ENCODE measurements at regions not wholly inside any gene's neighbourhood (a gene's known extent, or its start where the extent isn't known, plus 50 kb on each side); places are given as distances from the start of the nearest gene placed in this dataset.

DNA sequence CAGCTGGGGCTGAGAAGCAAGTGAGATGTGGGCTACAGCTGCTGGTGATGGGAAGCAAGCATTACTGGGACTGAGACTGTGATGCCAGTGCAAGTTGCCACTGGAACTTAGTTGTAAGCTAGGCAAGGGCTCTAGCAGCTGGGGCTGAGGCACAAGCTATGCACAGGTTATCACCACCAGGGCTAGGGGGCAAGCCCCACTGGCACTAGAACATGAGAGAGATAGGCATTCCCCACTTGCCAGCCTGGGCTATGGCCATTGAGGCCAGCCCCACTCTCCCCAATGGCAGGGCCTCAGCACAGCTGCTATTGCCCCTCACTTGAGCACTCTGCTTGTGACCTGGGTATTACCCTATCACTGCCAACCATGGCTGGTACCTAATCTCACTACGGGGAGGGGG, 130.8 kb upstream of the SMIM31 start:
- no peaks in the 10 kb centered on the region for H3K4me1 ChIP-seq (ENCODE audit: low read length)
- H4K20me1 ChIP-seq (ENCODE audit: insufficient read depth, low read length), result no peaks in the 10 kb centered on the region
- H3K4me2 ChIP-seq (ENCODE audit: low read depth, low read length), result no peak overlapping the region
- H3K36me3 ChIP-seq (replicated peaks; ENCODE audit: insufficient read depth, low read length), result no peaks in the 10 kb centered on the region
- no peaks in the 10 kb centered on the region for H3K27me3 ChIP-seq (replicated peaks; ENCODE audit: insufficient read depth, low read length)
- no peak overlapping the region for H3K9ac ChIP-seq (ENCODE audit: low read length)
- H3K9me2 ChIP-seq (replicated peaks; ENCODE audit: insufficient read depth, low read length), result no peaks in the 10 kb centered on the region
- no peak overlapping the region for H3K27ac ChIP-seq (ENCODE audit: low read length)
- no peaks in the 10 kb centered on the region for H3F3A ChIP-seq (ENCODE audit: insufficient read depth, low read length)
- H2AFZ ChIP-seq (ENCODE audit: low read length), result no peak overlapping the region
- no peak overlapping the region for H3K4me3 ChIP-seq (ENCODE audit: low read length)
- no peak for DNase-seq
- TF ChIP-seq EZH2 (optimal IDR thresholded peaks at IDR 0.05; ENCODE audit: low read depth, low read length), result no peak
- TF ChIP-seq, protein P1, sequence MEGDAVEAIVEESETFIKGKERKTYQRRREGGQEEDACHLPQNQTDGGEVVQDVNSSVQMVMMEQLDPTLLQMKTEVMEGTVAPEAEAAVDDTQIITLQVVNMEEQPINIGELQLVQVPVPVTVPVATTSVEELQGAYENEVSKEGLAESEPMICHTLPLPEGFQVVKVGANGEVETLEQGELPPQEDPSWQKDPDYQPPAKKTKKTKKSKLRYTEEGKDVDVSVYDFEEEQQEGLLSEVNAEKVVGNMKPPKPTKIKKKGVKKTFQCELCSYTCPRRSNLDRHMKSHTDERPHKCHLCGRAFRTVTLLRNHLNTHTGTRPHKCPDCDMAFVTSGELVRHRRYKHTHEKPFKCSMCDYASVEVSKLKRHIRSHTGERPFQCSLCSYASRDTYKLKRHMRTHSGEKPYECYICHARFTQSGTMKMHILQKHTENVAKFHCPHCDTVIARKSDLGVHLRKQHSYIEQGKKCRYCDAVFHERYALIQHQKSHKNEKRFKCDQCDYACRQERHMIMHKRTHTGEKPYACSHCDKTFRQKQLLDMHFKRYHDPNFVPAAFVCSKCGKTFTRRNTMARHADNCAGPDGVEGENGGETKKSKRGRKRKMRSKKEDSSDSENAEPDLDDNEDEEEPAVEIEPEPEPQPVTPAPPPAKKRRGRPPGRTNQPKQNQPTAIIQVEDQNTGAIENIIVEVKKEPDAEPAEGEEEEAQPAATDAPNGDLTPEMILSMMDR (IDR thresholded peaks at IDR 0.05; ENCODE audit: low read length), result no peak
- no peak for TF ChIP-seq EZH2phosphoT487 (IDR thresholded peaks at IDR 0.05; ENCODE audit: low read length)
- no peaks in the 10 kb centered on the region for H3K9me3 ChIP-seq (replicated peaks; ENCODE audit: insufficient read depth, low read length)
- H3K79me2 ChIP-seq (ENCODE audit: low read length), result no peaks in the 10 kb centered on the region

DNA sequence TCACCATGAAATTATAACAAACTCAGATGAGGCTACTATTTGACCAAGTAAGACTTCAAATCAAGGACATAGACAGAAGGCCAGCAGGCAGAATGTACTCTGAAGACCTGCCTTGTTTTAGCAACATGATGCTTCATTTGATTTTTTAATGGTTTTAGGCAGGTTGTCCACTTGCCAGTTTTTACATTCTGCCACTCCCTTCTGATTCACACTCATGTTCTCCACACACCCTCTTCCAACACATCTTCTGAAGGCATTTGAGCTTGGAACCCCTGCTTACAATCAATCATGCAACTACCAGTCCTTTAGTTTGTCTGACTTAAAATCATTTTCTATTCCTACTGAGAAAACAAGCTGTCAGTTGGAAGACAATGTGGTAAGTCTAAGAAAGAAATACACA, 114.9 kb upstream of the SMIM31 start:
- no peaks in the 10 kb centered on the region for H3K36me3 ChIP-seq (replicated peaks; ENCODE audit: insufficient read depth, low read length)
- no peaks in the 10 kb centered on the region for H3K9me3 ChIP-seq (replicated peaks; ENCODE audit: insufficient read depth, low read length)
- DNase-seq, result no peak
- no peak overlapping the region for H3K9ac ChIP-seq (ENCODE audit: low read length)
- no peaks in the 10 kb centered on the region for H4K20me1 ChIP-seq (ENCODE audit: insufficient read depth, low read length)
- no peak overlapping the region for H3K27ac ChIP-seq (ENCODE audit: low read length)
- no peaks in the 10 kb centered on the region for H3K79me2 ChIP-seq (ENCODE audit: low read length)
- H3K4me2 ChIP-seq (ENCODE audit: low read depth, low read length), result no peak overlapping the region
- no peaks in the 10 kb centered on the region for H3K4me1 ChIP-seq (ENCODE audit: low read length)
- no peaks in the 10 kb centered on the region for H3F3A ChIP-seq (ENCODE audit: insufficient read depth, low read length)
- H2AFZ ChIP-seq (ENCODE audit: low read length), result no peak overlapping the region
- no peak overlapping the region for H3K4me3 ChIP-seq (ENCODE audit: low read length)
- no peaks in the 10 kb centered on the region for H3K9me2 ChIP-seq (replicated peaks; ENCODE audit: insufficient read depth, low read length)
- TF ChIP-seq EZH2 (optimal IDR thresholded peaks at IDR 0.05; ENCODE audit: low read depth, low read length) (no peak), EZH2phosphoT487 (IDR thresholded peaks at IDR 0.05; ENCODE audit: low read length) (no peak)
- TF ChIP-seq, protein P1 (IDR thresholded peaks at IDR 0.05; ENCODE audit: low read length), result no peak
- H3K27me3 ChIP-seq (replicated peaks; ENCODE audit: insufficient read depth, low read length), result no peaks in the 10 kb centered on the region

DNA sequence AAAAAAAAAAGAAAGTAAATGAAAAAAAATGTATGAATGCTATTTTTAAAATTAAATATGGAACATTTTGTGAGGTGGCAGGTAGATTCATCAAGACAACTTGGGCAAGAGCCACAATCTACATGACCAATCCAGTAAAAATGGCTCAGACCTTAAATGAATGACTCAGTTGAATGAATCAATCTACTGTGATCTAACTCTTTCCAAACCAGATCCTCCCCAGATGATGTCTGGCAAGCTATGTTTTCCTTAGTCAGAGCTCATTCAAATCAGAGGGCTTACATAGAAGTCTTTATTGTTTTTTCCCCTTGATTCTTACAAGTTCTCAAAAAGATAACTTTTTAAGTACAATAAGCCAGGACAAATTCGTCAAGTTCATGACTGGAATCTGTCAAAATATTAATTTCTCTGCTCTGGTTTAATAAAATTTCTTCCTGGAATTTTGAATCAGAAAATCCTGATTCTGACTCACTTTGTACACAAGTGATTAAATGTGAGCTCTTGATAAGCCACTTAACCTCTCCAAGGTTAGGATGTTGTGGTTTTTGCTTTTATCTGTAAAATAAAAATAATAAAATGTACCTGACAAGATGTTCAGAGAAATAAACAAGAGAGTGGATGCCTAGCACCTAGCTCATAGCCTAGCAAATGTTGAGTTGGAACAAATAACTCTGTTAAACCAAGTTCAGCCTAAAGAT, 105.6 kb upstream of the SMIM31 start:
- no peaks in the 10 kb centered on the region for H3K4me1 ChIP-seq (ENCODE audit: low read length)
- no peaks in the 10 kb centered on the region for H3K9me3 ChIP-seq (replicated peaks; ENCODE audit: insufficient read depth, low read length)
- H4K20me1 ChIP-seq (ENCODE audit: insufficient read depth, low read length), result no peaks in the 10 kb centered on the region
- no peaks in the 10 kb centered on the region for H3K27me3 ChIP-seq (replicated peaks; ENCODE audit: insufficient read depth, low read length)
- H3K27ac ChIP-seq (ENCODE audit: low read length), result no peak overlapping the region
- H3K9ac ChIP-seq (ENCODE audit: low read length), result no peak overlapping the region
- no peaks in the 10 kb centered on the region for H3F3A ChIP-seq (ENCODE audit: insufficient read depth, low read length)
- no peak overlapping the region for H3K4me3 ChIP-seq (ENCODE audit: low read length)
- H3K9me2 ChIP-seq (replicated peaks; ENCODE audit: insufficient read depth, low read length), result no peaks in the 10 kb centered on the region
- no peak overlapping the region for H2AFZ ChIP-seq (ENCODE audit: low read length)
- TF ChIP-seq EZH2 (optimal IDR thresholded peaks at IDR 0.05; ENCODE audit: low read depth, low read length), result no peak
- no peak for TF ChIP-seq EZH2phosphoT487 (IDR thresholded peaks at IDR 0.05; ENCODE audit: low read length)
- TF ChIP-seq, protein P1 (IDR thresholded peaks at IDR 0.05; ENCODE audit: low read length), result no peak
- H3K4me2 ChIP-seq (ENCODE audit: low read depth, low read length), result no peak overlapping the region
- H3K36me3 ChIP-seq (replicated peaks; ENCODE audit: insufficient read depth, low read length), result no peaks in the 10 kb centered on the region
- no peaks in the 10 kb centered on the region for H3K79me2 ChIP-seq (ENCODE audit: low read length)
- DNase-seq, result no peak
